Kidney (tissue), 13 donors: ENCODE measurements at regions not wholly inside any gene's neighbourhood (a gene's known extent, or its start where the extent isn't known, plus 50 kb on each side); places are given as distances from the start of the nearest gene placed in this dataset.

ENCODE experiments used
- DNase-seq, 5 donors: peaks; one replicate each; pipeline ENCODE4 v3.0.0-alpha.2; 2013 to 2020
- FAIRE-seq: peaks from 2 replicates; lab custom pipeline; 2012; peaks lifted over from hg19 to GRCh38; lab: Jason Lieb, UNC
- H3K27ac ChIP-seq, 2 donors: one replicate each; pipeline ENCODE4 v1.7.0; 2013; ENCODE audit warnings: low read depth in 2 of 2, low read length in 2 of 2, inconsistent platforms in 1 of 2
- H3K27me3 ChIP-seq: one replicate; pipeline ENCODE4 v1.7.1; 2013; ENCODE audit warnings: low read length, inconsistent platforms; ENCODE audit not compliant: control insufficient read depth, insufficient read depth
- H3K36me3 ChIP-seq, 3 donors: one replicate each; pipeline versions ENCODE4 v1.7.0 to v1.7.1; 2013; ENCODE audit warnings: low read length in 3 of 3, control low read depth in 1 of 3, inconsistent platforms in 1 of 3; ENCODE audit not compliant: insufficient read depth in 3 of 3, control insufficient read depth in 2 of 3
- H3K4me1 ChIP-seq, 3 donors: one replicate each; pipeline versions ENCODE4 v1.7.0 to v1.7.1; 2013; ENCODE audit warnings: low read length in 3 of 3, inconsistent platforms in 1 of 3, low read depth in 1 of 3; ENCODE audit not compliant: control insufficient read depth in 2 of 3, insufficient read depth in 2 of 3
- H3K4me3 ChIP-seq, 3 donors: one replicate each; pipeline versions ENCODE4 v1.7.0 to v1.8.1; 2013; ENCODE audit warnings: low read length in 3 of 3, control low read depth in 1 of 3, inconsistent platforms in 1 of 3
- H3K9ac ChIP-seq, 3 donors: one replicate each; pipeline versions ENCODE4 v1.7.0 to v1.7.1; 2013; ENCODE audit warnings: low read length in 3 of 3, control low read depth in 1 of 3, inconsistent platforms in 1 of 3
- H3K9me3 ChIP-seq, 3 donors: one replicate each; pipeline versions ENCODE4 v1.7.0 to v1.7.1; 2013; ENCODE audit warnings: low read length in 3 of 3, control low read depth in 1 of 3, inconsistent platforms in 1 of 3; ENCODE audit not compliant: control insufficient read depth in 2 of 3, insufficient read depth in 1 of 3
- CTCF ChIP-seq: IDR thresholded peaks from 3 replicates; pipeline ENCODE4 v1.5.1; 2012; ENCODE audit warnings: mild to moderate bottlenecking, moderate library complexity, borderline replicate concordance; ENCODE audit not compliant: insufficient read depth; ENCODE audit errors: extremely low read depth
- intact Hi-C: fragments of 100-400 bp; cut with DNase I; formaldehyde crosslinking; loops from one replicate; pipeline ENCODE4 v1.11.1; 2022
- donor health status: control.
- donor health status: control.
- donor health status: control.
- donor health status: control.
- donor health status: control.
- donor health status: DM: yes; HTN: yes; CAD: no.
- donor health status: Normal renal cell carcinoma (clear cell type).

GRCh38 chr1:39117899-39118450 is 86.5 kb upstream of the MACF1 start:
- DNase-seq (peak in 2 of 5 donors; percentile 26 to 38), FAIRE-seq (no peak)
- no peaks in the 10 kb centered on the region for H3K36me3 ChIP-seq
- no peak for TF ChIP-seq CTCF
- H3K9me3 ChIP-seq, result no peaks in the 10 kb centered on the region
- peak overlapping the region in 1 of 2 donors; percentile 42 for H3K27ac ChIP-seq
- no peaks in the 10 kb centered on the region for H3K27me3 ChIP-seq
- peaks cover 0 to 36% (median 34%) of the 10 kb centered on the region in 3 donors for H3K4me1 ChIP-seq
- intact Hi-C loops, result no loop called here
- H3K4me3 ChIP-seq, result no peak overlapping the region
- no peak overlapping the region for H3K9ac ChIP-seq

GRCh38 chr1:39122056-39122455 is 82.4 kb upstream of the MACF1 start:
- peaks cover 0 to 17% (median 11%) of the 10 kb centered on the region in 3 donors for H3K4me1 ChIP-seq
- intact Hi-C loops, result no loop called here

GRCh38 chr1:39124282-39124681 is 80.2 kb upstream of the MACF1 start:
- FAIRE-seq (no peak), DNase-seq (no peak)
- no peak for TF ChIP-seq CTCF
- Histone ChIP-seq H3K4me1 (peaks cover 0 to 11% (median 6%) of the 10 kb centered on the region in 3 donors), H3K9me3 (no peaks in the 10 kb centered on the region), H3K27me3 (no peaks in the 10 kb centered on the region), H3K9ac (no peak overlapping the region), H3K36me3 (peaks cover 0 to 4% (median 0%) of the 10 kb centered on the region in 3 donors), H3K4me3 (no peak overlapping the region), H3K27ac (no peak overlapping the region)
- intact Hi-C loops, result no loop called here

More at GRCh38 chr1:39122056-39122455, 82.4 kb upstream of the MACF1 start:
- H3K27me3 ChIP-seq, result no peaks in the 10 kb centered on the region
- no peak overlapping the region for H3K4me3 ChIP-seq
- no peak overlapping the region for H3K9ac ChIP-seq
- H3K36me3 ChIP-seq, result peaks cover 0 to 4% (median 0%) of the 10 kb centered on the region in 3 donors
- TF ChIP-seq CTCF, result no peak
- DNase-seq (no peak), FAIRE-seq (no peak)
- no peaks in the 10 kb centered on the region for H3K9me3 ChIP-seq
- H3K27ac ChIP-seq, result no peak overlapping the region

GRCh38 chr1:39127513-39127912 is 77.0 kb upstream of the MACF1 start:
- Histone ChIP-seq H3K4me3 (no peak overlapping the region), H3K27ac (peak overlapping the region; percentile 59 to 73), H3K27me3 (no peaks in the 10 kb centered on the region), H3K9me3 (no peaks in the 10 kb centered on the region), H3K4me1 (peaks cover 4 to 28% (median 24%) of the 10 kb centered on the region in 3 donors), H3K9ac (no peak overlapping the region), H3K36me3 (peaks cover 0 to 4% (median 0%) of the 10 kb centered on the region in 3 donors)
- intact Hi-C loops, result no loop called here
- peak; percentile 84 for FAIRE-seq
- DNase-seq, result peak in 3 of 5 donors; percentile 52 to 93 (median 87)
- no peak for TF ChIP-seq CTCF
